Inflammatory macrophage treated with lipopolysaccharide for 1 hour (primary cell): ENCODE measurements at regions not wholly inside any gene's neighbourhood (a gene's known extent, or its start where the extent isn't known, plus 50 kb on each side); places are given as distances from the start of the nearest gene placed in this dataset.
"Not testable (repeated sequence)": the region's sequence is repeated elsewhere in the genome, so short reads cannot be mapped to it uniquely, and the experiment has no call there.

Experiments
- DNase-seq, 2 donors: peaks; one replicate each; pipeline ENCODE4 v3.0.0-alpha.2; 2020 to 2022

DNA sequence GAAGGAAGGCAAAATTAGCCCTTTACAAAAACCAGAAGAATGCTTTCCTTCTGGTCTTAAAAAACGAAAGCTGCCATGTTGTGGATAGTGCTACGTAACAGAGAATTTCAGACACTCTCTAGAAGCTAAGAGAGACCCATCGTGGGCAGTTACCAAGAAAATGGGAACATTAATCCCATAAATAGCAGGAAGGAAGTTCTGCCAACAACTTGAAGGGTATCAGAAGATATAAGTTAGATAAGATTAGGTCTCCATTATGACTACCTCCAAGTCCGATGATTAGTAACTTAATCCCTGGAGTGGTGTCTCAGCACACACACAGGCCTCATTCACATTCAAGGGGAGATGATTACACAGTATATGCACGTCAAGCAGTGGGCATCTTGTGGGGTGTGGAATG, 115.7 kb upstream of the TRPC4 start:
- no peak for DNase-seq

DNA sequence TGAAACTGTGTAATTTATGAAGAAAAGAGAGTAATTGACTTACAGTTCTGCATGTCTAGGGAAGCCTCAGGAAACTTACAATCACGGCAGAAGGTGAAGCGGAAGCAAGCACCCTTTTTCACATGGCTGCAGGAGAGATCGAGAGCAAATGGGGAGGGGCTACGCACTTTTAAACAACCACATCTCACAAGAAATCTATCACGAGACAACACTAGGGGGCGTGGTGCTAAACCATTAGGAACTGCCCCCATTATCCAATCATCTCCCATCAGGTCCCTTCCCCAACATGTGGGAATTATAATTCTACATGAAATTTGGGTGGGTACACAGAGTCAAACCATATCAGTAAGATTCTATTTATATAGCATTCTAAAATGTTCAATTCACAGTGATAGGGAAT, 114.8 kb upstream of the TRPC4 start:
- peak in 1 of 2 donors; percentile 8 for DNase-seq

DNA sequence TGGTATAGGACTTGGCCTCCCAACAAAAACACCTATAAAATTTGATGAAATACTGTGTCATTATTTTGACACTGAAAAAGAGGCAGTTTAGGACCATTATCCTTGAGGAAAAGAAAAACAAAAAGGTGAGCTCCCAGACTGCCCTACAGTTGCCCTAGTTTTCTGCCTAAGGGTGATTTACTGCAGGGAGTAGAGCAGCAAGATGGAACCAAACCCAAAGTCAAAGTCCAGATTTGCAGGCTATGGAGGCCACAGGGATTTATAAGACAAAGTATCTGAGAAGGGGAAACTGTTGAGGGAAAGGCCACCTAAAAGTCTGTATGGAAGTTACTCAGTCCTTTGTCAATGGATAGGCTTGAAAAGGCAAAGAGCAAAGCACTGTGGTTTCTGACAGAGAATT, 112.4 kb upstream of the TRPC4 start:
- no peak for DNase-seq

DNA sequence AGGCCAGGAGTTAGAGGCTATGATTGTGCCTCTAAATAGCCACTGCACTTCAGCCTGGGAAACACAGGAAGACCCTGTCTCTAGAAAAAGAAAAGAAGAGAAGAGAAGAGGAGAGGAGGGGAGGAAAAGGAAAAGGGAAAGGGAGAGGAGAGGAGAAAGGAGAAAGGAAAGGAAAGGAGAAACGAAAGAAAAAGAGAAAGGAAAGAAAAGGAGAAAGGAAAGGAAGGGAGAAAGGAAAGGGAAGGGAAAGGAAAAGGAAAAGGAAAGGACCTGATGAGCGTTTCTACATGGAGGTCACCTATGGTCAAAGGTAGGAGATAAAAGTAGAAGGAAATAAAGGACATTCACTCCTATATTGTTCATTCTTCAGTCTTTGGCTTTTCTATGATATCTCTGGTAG, 109.1 kb upstream of the TRPC4 start:
- no peak for DNase-seq

DNA sequence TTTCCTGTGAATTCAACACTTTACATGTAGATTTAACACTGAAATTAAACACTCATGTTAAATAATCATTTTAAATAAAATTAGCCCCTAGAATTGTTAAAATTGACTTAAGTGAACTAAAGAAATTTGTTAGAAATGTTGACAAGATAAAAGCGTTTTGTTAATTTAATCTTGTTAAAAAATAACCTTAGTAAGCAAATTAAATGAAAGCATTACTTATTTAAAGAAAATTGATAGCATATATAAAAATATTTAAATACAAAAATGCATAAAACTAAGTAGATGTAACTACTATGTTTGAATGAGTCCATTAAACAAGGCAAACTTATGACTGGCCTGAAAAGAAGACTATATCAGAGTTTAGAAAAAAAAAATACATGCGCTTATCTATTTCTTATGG, 99.0 kb upstream of the TRPC4 start:
- DNase-seq = no peak

DNA sequence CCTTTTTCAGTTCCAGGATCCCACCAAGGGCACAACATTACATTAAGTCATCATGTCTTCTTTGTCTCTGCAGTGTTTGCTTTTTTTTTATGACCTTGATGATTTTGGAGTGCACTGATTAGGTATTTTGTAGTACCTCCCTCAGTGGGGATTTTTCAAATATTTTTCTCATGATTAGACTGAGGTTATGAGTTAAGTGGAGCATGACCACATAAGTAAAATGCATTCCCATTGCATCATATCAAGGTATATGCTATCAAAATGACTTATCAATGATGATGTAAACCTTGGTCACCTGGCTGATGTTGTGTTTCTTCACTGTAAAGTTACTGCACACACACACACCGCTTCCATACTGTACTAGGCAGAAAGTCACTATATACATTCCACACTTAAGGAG, 96.7 kb upstream of the TRPC4 start:
- no peak for DNase-seq

DNA sequence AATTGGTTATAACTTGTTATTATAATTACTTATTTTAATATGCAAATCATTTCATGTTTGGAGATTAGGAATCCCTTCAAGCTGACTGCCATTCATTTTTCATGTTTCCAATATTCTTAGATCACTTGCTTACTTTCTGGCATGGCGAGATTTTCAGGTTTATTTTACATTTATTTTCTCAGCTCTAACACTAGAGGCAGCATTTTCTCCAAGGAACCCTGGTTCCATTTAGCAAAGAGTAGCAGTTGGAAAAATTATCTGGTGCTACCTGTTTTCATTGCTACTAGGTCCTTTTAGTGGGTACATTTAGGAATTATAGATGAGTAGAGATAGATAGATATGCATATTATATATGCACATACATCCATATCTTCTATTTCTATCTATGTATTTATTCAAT, 90.9 kb upstream of the TRPC4 start:
- DNase-seq = no peak

DNA sequence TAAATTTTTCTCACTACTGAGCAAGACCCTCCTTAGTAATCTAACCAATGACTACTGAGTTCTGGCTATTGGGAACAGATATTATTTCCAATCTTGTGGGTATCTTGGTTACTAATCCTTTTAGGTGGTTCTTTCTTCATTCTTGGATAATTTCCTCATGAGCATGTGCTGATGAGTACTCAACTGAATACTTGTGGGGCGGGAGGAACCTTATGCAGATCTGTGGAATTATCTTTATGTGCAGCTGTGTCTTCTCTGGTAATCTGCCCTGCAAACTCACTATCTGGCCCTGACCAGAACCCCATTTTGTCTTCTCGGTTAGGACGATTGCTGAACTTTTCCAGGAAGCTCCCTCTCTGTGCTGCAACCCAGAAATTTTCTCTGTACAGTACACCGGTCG, 89.7 kb upstream of the TRPC4 start:
- no peak for DNase-seq

DNA sequence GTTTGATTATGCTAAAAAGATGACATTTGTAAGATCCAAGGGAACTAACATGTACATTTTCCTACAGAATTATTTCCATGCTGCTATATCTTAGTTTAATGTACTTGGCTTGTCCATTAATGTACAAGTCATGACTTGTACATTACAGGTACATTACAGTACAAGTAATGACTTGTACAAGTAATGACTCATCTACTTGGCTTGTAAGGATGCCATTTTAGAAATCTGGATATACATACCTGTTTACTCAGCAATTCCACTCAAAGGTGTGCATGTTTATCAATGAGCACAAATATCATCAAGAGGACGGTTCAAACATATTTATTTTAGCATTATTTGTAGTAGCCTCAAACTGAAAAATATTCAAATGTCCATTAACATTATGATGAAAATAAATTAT, 87.0 kb upstream of the TRPC4 start:
- no peak for DNase-seq

DNA sequence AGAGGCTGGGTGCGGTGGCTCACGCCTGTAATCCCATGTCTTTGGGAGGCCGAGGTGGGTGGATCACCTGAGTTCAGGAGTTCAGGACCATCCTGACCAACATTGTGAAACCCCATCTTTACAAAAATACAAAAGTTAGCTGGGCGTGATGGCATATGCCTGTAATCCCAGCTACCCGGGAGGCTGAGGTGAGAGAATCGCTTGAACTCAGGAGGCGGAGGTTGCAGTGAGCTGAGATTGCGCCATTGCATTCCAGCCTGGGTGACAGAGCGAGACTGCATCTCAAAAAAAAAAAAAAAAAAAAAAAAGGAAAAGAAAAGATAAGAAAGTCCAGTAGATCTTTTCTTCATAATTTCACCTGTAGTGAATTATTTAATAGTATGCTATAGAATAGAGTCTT, 85.0 kb upstream of the TRPC4 start:
- not testable (repeated sequence) for DNase-seq

DNA sequence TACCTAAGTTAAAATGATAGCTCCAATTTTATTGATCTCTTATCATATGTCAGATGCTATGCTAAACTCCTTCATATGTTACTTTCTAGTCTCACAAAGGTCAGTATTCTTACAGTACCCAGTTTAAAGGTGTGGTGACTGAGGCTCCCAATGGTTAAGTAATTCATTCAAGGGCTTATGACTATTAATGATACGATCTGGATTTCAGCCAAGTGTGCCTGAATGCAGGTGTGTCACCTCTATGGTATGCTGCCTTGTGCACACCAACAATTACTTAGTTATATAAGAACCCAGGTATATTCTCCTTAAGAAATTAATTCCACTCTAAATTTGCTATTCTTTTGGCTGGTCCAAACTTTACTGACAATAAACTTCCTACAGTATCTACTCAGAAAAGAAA, 84.6 kb upstream of the TRPC4 start:
- DNase-seq = no peak

DNA sequence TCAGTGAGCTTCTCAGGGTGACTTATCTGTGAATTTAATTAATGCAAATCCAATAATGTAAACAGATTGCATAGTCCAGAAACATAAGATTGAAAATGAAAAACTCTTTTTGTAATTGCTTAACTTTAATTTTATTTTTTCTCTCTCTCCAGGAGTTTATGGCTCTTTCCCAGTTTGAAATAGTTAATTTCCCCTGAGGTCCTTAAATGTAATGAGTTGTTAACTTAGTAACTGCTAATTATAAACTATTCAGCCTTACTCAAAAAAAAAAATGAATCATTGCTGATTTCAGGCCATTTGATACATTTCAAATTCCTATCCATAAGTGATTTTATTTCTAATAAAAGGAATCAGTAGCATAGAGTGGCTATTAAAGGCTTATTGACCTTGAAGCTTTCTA, 84.1 kb upstream of the TRPC4 start:
- no peak for DNase-seq

DNA sequence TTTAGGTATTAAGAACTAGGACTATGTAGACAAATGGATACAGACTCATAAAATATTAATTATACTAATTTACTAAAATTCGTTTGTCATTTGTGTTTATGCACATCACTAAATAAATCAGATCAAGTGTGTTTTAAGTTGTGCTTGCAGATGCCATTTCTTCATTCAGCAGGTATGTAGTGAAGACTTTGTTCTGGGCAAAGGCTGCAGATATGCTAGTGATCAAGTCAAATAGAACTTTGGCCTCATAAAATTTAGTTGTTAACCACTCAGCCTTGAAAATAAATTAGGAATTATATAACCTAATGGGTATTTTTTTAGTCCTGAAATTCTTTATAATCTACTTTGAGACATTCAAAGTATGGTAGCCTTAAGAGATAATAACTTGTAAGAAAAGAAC, 80.4 kb upstream of the TRPC4 start:
- DNase-seq = no peak

DNA sequence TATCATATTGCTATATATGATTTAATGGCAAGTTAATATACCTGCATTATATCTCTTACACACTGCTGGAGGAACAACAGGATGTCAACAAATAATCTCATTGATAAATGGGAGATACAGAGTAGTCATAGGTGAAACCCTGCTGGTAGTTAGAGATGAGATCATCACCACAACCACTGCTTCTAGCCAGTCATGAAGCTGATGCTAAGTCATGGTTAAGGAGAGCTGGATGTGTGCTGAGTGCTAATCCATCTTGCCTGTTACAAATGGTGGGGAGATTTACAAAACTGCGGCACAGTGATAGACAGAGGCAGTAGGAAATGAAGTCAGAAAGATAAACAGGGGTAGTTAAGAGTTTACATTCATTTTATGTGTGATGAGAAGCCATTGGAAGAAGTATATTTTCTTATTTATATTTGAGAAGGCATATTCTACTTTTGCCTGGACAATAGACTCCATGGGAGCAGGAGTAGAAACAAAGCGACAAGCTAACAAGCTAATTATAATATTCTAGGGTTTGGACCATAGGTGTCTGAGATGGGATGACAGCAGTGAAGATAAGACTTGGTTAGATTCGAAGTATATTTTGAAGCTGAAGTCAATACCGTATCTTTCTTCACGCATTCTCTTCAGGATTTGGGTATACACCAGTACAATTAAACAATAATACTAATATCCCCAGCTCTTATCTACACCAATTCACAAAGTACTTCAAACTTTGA, 78.0 kb upstream of the TRPC4 start:
- no peak for DNase-seq

DNA sequence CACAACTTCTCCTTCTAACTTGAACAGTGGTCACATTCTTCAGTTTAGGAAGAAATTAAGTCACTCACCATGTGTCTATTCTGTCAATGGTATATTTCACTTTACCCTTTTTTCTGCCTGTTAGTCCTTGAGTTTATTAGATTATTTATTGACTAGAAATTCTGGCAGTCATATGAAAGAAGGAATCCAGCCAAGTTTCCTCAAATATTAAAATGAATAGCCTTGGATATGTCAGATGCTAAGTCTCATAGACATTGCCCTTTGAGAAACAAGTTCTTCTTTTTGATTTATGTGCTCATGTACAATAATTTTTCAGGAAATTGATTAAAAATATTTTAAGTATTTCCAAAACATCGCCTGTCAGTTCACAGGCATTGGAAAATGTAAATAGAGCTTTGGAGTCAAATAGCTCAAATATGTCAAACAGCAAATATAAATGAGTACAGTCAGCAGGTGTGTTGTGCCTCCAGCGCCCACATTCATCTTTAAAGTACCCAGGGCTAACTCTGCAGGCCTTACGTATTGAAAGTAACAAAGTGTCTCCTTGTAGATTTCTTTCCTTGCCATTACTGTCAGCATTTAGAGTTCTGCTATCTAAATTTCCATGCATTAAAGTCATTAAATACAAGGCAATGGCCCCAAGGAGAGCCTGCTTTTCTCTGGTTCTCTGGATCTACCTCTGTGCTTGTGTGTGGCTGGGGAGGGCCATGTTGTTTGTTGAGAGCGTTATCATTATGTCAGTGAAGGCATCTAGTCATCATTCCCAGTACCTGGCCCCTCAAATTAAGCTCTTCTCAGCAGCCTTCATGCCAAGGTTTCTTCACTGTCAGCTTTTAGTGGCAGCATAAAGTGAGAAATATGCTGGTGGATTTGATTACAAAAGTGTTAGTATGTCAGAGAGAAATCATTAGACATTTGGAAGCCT, 76.3 kb upstream of the TRPC4 start:
- DNase-seq = no peak

DNA sequence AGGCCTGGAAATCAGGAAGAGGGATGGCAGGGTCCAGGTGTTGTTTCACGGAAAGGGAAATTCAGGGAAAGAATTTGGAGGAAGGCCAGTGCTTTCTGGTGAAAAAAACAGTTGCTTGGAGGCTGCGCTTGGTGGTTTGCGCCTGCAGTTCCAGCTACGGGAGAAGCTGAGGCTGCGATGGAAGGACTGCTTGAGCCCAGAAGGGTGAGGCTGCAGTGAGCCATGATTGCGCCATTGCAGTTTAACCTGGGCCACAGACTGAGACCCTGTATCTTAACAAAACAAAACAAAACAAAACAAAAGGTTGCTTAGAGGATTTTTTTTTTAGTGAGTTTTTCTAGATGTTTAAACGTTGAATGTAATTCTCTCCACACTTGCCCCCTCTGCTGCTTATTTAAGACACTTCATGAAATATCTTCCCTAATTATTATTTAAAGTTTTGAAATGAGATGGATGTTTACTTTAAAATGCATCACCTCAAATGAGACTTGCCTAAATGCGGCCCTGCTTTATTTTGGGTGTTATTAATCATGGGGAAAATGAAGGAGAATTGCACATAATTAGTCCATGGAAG, 75.4 kb upstream of the TRPC4 start:
- DNase-seq = no peak

DNA sequence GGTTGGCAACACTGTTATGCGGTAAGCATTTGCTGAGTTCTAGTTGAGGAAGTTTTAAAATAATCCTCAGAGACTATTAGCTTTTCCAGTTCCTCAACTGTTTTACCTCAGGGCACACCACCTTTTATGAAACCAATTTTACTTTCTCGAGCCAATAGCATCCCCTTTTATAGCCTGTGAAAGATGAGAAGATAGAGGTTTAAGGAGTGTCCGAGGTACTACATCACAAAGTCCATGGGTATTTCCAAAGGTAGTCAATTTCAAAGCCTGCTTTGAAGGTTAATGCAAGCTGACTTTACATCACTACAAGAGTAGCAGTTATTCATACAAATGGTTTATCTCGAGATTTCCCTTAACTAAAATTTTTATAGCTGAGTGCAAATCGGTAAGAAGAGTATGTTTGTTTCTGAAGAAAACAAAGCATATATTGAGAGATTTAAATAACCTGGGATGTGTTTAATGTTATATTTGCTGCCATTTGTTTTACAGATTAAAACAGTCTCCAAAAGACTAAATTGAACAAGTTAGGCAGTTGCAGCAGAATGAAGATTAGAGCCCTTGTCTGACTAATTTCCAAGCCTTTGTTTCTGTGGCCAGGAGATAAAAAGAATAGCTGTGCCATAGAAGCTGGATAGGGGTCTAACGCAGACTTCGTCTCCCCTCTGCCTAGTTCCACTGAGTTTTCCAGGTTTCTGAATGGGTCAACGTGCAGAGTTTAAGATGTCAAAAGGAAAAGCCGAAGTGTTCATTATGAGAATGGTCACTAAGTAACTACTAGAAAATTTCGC, 74.7 kb upstream of the TRPC4 start:
- DNase-seq = no peak

DNA sequence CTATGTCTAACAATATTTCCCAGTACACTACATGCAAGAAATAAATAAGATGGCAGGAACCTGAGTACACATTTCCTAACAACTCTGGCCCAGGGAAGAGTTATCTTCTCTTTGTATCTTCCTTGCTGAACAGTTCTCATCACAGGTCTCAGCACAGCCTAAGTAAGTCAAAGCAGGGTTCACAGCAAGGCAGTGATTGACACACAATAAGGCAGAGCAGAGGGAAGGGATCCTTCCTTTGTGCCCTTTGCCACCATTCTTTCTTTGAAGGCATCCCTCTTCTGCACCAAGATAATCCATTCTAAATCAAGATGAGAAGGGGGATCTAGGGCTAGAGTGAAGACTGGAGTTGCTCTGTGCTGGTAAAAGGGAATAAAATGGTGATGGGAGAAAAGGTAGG, 73.4 kb upstream of the TRPC4 start:
- no peak for DNase-seq

DNA sequence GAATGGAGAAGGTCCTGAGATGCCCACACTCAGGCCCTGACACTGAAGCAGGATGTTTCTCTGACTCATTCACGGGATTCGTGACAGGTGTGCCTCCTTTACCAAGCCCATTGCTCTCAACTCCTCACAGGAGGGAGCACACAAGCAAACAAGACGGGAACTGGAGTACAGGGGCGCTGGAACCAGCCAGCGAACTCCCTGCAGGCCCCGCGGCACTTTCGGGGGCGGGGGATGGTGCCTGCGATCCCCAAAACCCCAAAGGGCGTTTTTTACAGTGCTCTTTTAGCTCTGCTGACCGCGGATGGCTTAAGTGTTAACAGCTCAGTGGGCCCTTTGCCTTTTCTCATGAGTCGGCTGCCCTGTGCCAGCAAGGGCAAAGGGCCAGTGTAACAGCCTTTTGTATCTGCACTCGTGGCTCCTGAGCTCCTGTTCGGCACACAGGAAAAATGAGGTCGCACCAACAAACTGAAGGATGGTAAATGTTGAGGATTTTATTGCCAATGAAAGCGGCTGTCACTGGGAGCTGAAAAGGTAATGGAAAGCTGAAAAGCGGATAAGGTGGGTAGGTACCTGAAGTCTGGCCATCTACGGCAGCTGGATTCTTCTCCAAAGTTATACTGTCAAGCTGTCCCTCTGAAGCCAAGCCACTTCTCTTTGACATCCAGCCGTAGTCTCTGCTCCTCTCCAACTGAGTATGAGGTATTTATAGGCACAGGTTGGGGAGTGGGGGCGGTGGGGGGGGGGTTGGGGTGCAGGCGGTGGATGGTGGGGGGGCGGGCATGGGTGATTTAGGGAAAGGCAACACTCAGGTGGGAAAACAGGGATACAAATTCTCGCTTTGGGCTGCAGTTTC, 65.0 kb upstream of the TRPC4 start:
- no peak for DNase-seq

DNA sequence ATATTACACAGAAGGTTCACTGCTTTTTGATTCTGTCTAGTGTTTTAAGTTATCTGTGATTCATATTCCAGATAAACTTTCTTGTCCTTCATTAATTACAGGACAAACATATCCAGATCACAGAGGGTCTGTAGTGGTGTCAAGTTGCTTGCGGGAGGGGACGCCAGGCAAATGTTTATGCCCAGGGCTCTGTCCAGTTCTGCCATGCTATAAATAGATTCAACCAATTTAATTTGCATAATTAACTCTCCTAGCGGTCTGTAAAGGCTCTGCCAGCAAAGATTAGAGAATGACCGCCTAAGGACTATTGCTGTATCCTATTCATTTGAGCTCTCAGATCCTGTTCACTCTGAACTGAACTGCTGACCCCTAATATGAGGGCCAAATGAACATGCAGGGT, 59.7 kb upstream of the TRPC4 start:
- DNase-seq = no peak

DNA sequence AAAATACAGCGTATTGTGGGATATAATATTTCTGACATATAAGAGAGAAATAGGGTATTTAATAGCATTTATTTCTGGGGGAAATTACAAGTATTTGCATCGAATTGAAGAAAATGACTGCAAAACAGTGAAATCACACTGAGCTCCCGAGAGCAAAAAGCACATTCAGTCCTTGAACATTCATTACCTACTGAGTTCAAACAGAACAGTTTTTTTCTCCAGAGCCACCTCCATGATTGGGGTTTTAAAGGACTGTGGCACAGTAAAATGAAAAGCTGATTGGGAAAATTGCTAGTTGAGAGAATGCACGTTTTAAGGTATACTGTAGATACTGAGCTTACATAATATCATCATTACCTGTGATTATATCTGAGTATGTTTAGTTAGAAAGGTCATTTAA, 58.0 kb upstream of the TRPC4 start:
- DNase-seq = no peak

DNA sequence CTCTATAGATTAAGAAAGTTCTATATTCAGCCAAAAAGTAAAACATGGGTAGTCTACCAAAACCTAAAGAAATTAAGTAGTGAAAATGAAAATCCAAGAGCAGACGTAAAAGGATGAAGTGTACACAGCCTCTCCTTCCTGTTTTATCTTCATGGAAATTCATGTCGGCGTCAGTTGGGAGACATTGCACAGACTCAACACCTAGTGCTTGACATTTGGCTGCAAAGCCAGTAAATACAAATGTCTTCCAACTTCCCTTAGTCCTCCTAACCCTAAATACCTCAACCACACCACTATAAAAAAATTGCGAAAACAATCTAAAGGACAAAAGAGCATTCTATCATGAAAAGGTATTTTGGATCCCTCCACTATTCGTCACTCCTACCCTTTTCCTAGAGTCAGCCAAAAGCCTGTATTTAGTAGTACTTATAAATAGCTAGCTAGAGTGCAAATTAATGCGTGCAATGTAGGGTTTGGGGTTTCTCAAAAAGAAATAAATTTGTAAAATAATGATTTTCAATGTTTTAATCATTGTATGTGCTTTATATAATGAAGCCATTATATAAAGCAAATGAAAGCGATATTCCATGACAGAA, 56.4 kb upstream of the TRPC4 start:
- no peak for DNase-seq
